HepG2 (cell line): ENCODE measurements at regions not wholly inside any gene's neighbourhood (a gene's known extent, or its start where the extent isn't known, plus 50 kb on each side); places are given as distances from the start of the nearest gene placed in this dataset.

ENCODE experiments used
- ATAC-seq: fragments of 200-7000 bp; cut with Tn5 transposase; 3 replicates; pipeline ENCODE4 v1.9.1; 2020; ENCODE audit warnings: mild to moderate bottlenecking, moderate library complexity
- BruUV-seq: library from RNA; stranded (reverse); fragments of 400-500 nt; replicated peaks from 2 replicates; lab custom pipeline; 2021; lab: Mats Ljungman, UMichigan
- CTCF ChIA-PET: fragments of 300-600 bp; formaldehyde crosslinking; extraction: SDS; loops from one replicate; lab custom pipeline; 2021; ENCODE audit warnings: low total read pairs, inconsistent platforms, low intra/inter-chr PET ratio; lab: Yijun Ruan, JAX
- POLR2A ChIA-PET: fragments of 350-600 bp; sonication (Branson Sonifier 250); formaldehyde crosslinking; loops from one replicate; lab custom pipeline; 2020; ENCODE audit warnings: antibody characterized with exemption, inconsistent platforms; lab: Yijun Ruan, JAX
- DNase-seq: peaks from one replicate; pipeline ENCODE4 v3.0.0-alpha.2; 2015; ENCODE audit warnings: low spot score
- FAIRE-seq: peaks from 3 replicates; lab custom pipeline; 2011; peaks lifted over from hg19 to GRCh38; lab: Jason Lieb, UNC
- H2AFZ ChIP-seq: one replicate; pipeline ENCODE4 v1.6.1; 2011; ENCODE audit warnings: low read length, inconsistent platforms
- H3K27ac ChIP-seq: fragments of 300-600 bp; 3 replicates; pipeline ENCODE4 v1.8.0; 2011; ENCODE audit warnings: mixed run types, mild to moderate bottlenecking, mixed read lengths, low read length, inconsistent platforms; ENCODE audit not compliant: insufficient read depth; ENCODE audit errors: extremely low read length
- H3K27me3 ChIP-seq, 2 experiments: fragments of 200-600 bp in 1 of 2; 2 replicates in 1 of 2; 3 replicates in 1 of 2; pipeline versions ENCODE4 v1.6.0 to v1.8.0; 2011; ENCODE audit warnings: low read length in 2 of 2, mild to moderate bottlenecking in 2 of 2, moderate library complexity in 2 of 2, inconsistent platforms in 1 of 2; ENCODE audit not compliant: insufficient read depth in 2 of 2, control insufficient read depth in 1 of 2
- H3K36me3 ChIP-seq, 2 experiments: fragments of 200-600 bp in 1 of 2; replicated peaks in 1 of 2; 2 replicates in 1 of 2; 3 replicates in 1 of 2; pipeline versions ENCODE4 v1.5.1 to v1.8.0; 2011; ENCODE audit warnings: low read length in 2 of 2, inconsistent platforms in 1 of 2; ENCODE audit not compliant: insufficient read depth in 2 of 2, control insufficient read depth in 1 of 2
- H3K4me1 ChIP-seq: 2 replicates; pipeline ENCODE4 v1.5.1; 2012; ENCODE audit warnings: low read length, inconsistent platforms; ENCODE audit not compliant: insufficient read depth
- H3K4me2 ChIP-seq: 2 replicates; pipeline ENCODE4 v1.6.0; 2011; ENCODE audit warnings: low read depth, low read length, inconsistent platforms
- H3K4me3 ChIP-seq, 3 experiments: fragments of 200-600 bp in 1 of 3; sonication (generic), shearing (Covaris generic) in 1 of 3; replicated peaks in 1 of 3; 2 replicates each; pipeline ENCODE4 v1.5.1; 2011 to 2016; ENCODE audit warnings: low read length in 3 of 3, inconsistent platforms in 2 of 3, low read depth in 2 of 3, mild to moderate bottlenecking in 2 of 3, control low read depth in 1 of 3, mixed read lengths in 1 of 3; ENCODE audit not compliant: insufficient read depth in 1 of 3
- H3K79me2 ChIP-seq: one replicate; pipeline ENCODE4 v1.6.1; 2011; ENCODE audit warnings: low read length, inconsistent platforms; ENCODE audit not compliant: insufficient read depth
- H3K9ac ChIP-seq: 2 replicates; pipeline ENCODE4 v1.6.0; 2011; ENCODE audit warnings: mild to moderate bottlenecking, low read depth, low read length, inconsistent platforms; ENCODE audit not compliant: insufficient read depth
- H3K9me3 ChIP-seq: 2 replicates; pipeline ENCODE4 v1.5.1; 2012; ENCODE audit warnings: mild to moderate bottlenecking, low read length
- H4K20me1 ChIP-seq: 2 replicates; pipeline ENCODE4 v1.6.0; 2011; ENCODE audit warnings: inconsistent platforms, mild to moderate bottlenecking, low read length, moderate library complexity; ENCODE audit not compliant: insufficient read depth
- AKAP8 ChIP-seq: sonication (generic); formaldehyde crosslinking; IDR thresholded peaks from 2 replicates; pipeline ENCODE4 v1.5.1; 2020; ENCODE audit warnings: mild to moderate bottlenecking, missing genetic modification reagents
- CENPBD1 ChIP-seq: sonication (generic); formaldehyde crosslinking; IDR thresholded peaks from 2 replicates; pipeline ENCODE4 v1.8.0; 2022; ENCODE audit warnings: missing genetic modification reagents, low read depth, mild to moderate bottlenecking, borderline replicate concordance
- NPAS2 ChIP-seq: sonication (generic); formaldehyde crosslinking; IDR thresholded peaks from 2 replicates; pipeline ENCODE4 v1.8.0; 2022; ENCODE audit warnings: mild to moderate bottlenecking, missing genetic modification reagents, borderline replicate concordance
- NR2C2 ChIP-seq: sonication (generic); formaldehyde crosslinking; IDR thresholded peaks from 2 replicates; pipeline ENCODE4 v1.4.0; 2020; ENCODE audit warnings: missing genetic modification reagents, mild to moderate bottlenecking, moderate library complexity, borderline replicate concordance
- PAWR ChIP-seq: sonication (generic); formaldehyde crosslinking; IDR thresholded peaks from 2 replicates; pipeline ENCODE4 v1.4.0; 2020; ENCODE audit warnings: missing genetic modification reagents, mild to moderate bottlenecking, borderline replicate concordance
- PTBP1 ChIP-seq: fragments of 200-400 bp; formaldehyde crosslinking; IDR thresholded peaks from 2 replicates; pipeline ENCODE4 v1.6.1; 2018; ENCODE audit warnings: low read length, low read depth; ENCODE audit not compliant: poor library complexity, severe bottlenecking
- SIN3A ChIP-seq: IDR thresholded peaks from 2 replicates; pipeline ENCODE4 v1.6.1; 2011; ENCODE audit warnings: low read depth, mild to moderate bottlenecking, control low read depth, low read length, borderline replicate concordance
- ZBTB37 ChIP-seq: sonication (generic); formaldehyde crosslinking; IDR thresholded peaks from 2 replicates; pipeline ENCODE4 v1.4.0; 2020; ENCODE audit warnings: mild to moderate bottlenecking, missing genetic modification reagents
- ZIK1 ChIP-seq: sonication (generic); formaldehyde crosslinking; IDR thresholded peaks from 2 replicates; pipeline ENCODE4 v1.5.0; 2020; ENCODE audit warnings: mild to moderate bottlenecking, low read depth, missing genetic modification reagents, borderline replicate concordance
- ZNF513 ChIP-seq: sonication (generic); formaldehyde crosslinking; conservative IDR thresholded peaks from 2 replicates; pipeline ENCODE4 v1.5.0; 2020; ENCODE audit warnings: missing genetic modification reagents
- ZSCAN9 ChIP-seq: IDR thresholded peaks from 2 replicates; pipeline ENCODE4 v1.6.1; 2016; ENCODE audit warnings: borderline replicate concordance
- WGBS: methylation state at CpG from one replicate; pipeline ENCODE4 v1.1.6; 2017; ENCODE audit warnings: low lambda C conversion rate; 5-methylcytosine and 5-hydroxymethylcytosine counted together
- in situ Hi-C: cut with HindIII; loops from 2 replicates; pipeline ENCODE4 v1.10.0; 2017; ENCODE audit warnings: low pct_unique_long_range_greater_than_20kb; ENCODE audit not compliant: extremely low pct_ligation_motif_present
- intact Hi-C: fragments of 100-400 bp; cut with micrococcal nuclease; formaldehyde crosslinking; loops from one replicate; pipeline ENCODE4 v1.10.0; 2022; ENCODE audit not compliant: unreplicated experiment

- 0% methylated on average over 1 of the region's 1 CpG for whole genome bisulfite sequencing
These were observed 304.6 kb upstream of the SLC10A2 start for GRCh38 chr13:103370790-103371189.

More at GRCh38 chr13:103370790-103371189, 304.6 kb upstream of the SLC10A2 start:
- DNase-seq (no peak), ATAC-seq (no peak), FAIRE-seq (no peak)
- Histone ChIP-seq H4K20me1 (no peaks in the 10 kb centered on the region), H3K4me2 (no peak overlapping the region), H3K4me1 (no peaks in the 10 kb centered on the region), H3K27me3 (no peaks in the 10 kb centered on the region), H3K9ac (no peak overlapping the region), H3K9me3 (peaks cover 74% of the 10 kb centered on the region), H3K79me2 (no peaks in the 10 kb centered on the region), H3K4me3 (no peak overlapping the region), H3K27ac (no peak overlapping the region), H2AFZ (no peak overlapping the region), H3K36me3 (no peaks in the 10 kb centered on the region)
- intact Hi-C loops (no loop called here), in situ Hi-C loops (no loop called here)
- ChIA-PET CTCF (no interaction called here), POLR2A (no interaction called here)
- no peak for TF ChIP-seq ZBTB37 (CRISPR knock-in tag)
- TF ChIP-seq ZNF513 (CRISPR knock-in tag) = no peak
- TF ChIP-seq ZSCAN9 (CRISPR knock-in tag) = no peak
- no peak for TF ChIP-seq PTBP1
- TF ChIP-seq CENPBD1 (CRISPR knock-in tag) = no peak
- no peak for TF ChIP-seq SIN3A
- TF ChIP-seq AKAP8 (CRISPR knock-in tag) = no peak
- no peak for TF ChIP-seq NPAS2 (CRISPR knock-in tag)
- TF ChIP-seq NR2C2 = no peak
- no peak for TF ChIP-seq PAWR
- no peak for TF ChIP-seq ZIK1
- BruUV-seq = no TSS peak
